ENCODE measurements at regions not wholly inside any gene's neighbourhood (a gene's known extent, or its start where the extent isn't known, plus 50 kb on each side); places are given as distances from the start of the nearest gene placed in this dataset.
A peak's percentile ranks its signal among the peaks of the same experiment; 100 is the strongest.
"Not testable (repeated sequence)": the region's sequence is repeated elsewhere in the genome, so short reads cannot be mapped to it uniquely, and the experiment has no call there.

DNA sequence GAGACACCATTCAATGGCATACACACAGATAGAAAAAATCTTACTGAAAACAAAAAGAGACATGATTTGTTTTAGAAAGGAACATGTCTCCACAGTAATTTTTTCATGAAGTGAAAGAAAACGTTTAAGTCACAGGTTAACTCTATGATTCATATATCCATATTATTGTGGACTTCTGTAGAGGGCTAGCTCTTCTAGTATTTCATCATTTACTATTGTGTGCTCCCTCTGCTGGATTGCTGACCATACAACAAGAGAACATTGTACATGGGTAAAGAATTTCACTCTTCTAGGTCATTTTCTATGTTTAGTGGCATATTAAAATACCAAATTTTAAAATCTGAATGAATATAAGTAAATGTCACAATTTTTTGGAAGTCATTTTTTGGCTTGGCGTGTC is 91.8 kb upstream of the POU3F4 start:
- TF ChIP-seq GATA1 (IDR thresholded peaks at IDR 0.05; ENCODE audit: low read depth, low read length) (no peak), POLR2A (IDR thresholded peaks at IDR 0.05; ENCODE audit: low read length) (no peak)
- peak in 1 of 2 experiments; percentile 0 for DNase-seq

DNA sequence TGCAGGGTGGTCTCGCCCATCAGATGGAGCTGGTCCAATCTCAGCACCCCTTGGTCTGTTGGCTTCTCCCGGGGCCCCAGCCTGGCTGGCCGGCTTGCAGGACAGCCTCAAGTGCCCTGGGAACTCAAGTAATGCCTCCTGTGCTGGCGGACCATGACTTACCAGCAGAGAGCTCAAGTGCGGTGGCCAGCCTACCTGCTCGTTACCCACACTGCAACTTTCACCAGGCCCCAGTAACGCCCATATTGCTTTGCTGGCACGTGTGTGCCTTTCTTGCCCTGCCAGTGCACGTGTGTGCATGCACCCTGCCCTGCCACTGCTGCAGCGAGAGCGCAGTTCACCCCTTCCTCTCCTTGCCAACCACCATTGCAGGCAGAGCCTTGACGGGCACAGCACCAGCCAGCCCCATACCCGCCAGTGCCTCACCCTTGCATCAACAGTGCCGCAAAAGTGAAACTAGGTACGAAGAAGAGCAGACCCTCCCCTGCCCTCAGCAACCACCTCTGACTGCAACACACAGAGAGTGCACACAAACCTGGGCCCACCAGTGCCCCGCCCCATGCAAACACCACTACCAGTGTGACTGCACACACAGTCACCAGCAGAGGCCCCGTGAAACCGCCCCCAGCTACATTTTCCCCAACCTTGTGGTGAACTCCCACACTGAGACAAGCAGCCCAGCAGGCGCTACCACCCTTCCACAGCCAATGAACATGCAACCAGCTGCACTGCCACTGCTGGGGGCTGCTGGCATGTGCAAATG is 88.9 kb upstream of the POU3F4 start:
- TF ChIP-seq POLR2A (IDR thresholded peaks at IDR 0.05; ENCODE audit: low read length) (no peak), GATA1 (IDR thresholded peaks at IDR 0.05; ENCODE audit: low read depth, low read length) (no peak)
- DNase-seq = no peak

DNA sequence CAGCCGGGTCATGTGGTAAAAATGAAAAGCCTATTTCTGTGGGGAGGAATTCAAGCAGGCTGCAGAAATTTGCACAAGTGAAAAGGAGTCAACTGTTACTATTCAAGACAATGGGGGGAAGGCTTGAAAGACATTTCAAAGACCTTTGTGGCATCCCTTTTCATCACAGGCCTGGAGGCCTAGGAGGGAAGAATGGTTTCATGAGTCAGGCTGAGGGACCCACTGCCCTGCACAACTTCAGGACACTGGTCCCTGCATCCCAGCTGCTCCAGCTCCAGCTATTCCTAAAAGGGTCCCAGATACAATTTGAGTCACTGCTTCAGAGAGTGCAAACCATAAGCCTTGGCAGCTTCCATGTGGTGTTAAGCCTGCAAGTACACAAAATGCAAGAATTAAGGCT is 85.3 kb upstream of the POU3F4 start:
- no peak for DNase-seq
- TF ChIP-seq GATA1 (IDR thresholded peaks at IDR 0.05; ENCODE audit: low read depth, low read length) (no peak), POLR2A (IDR thresholded peaks at IDR 0.05; ENCODE audit: low read length) (no peak)

DNA sequence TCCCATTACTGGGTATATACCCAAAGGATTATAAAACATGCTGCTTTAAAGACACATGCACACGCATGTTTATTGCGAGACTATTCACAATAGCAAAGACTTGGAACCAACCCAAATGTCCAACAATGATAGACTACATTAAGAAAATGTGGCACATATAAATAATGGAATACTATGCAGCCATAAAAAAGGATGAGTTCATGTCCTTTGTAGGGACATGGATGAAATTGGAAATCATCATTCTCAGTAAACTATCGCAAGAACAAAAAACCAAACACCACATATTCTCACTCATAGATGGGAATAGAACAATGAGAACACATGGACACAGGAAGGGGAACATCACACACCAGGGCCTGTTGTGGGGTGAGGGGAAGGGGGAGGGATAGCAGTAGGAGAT is 65.5 kb upstream of the POU3F4 start:
- DNase-seq = not testable (repeated sequence)

DNA sequence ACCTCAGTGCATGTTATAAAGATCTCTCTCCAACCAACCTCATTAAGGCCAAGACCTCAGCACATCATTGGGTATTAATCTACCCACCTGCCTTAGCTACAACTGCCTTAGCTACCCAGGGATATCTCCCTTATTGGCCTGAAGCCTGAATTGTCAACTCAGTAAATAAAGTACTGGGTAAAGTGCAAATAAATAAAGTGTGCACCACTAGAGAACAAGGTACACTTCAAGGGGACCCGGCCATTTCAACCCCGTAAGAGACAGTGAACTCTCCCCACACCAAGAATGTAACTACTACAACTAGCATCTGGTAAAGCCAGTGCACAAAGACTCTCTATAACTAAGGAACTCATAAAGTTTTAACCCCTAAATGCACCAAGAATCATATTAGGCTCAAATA is 61.7 kb upstream of the POU3F4 start:
- no peak for TF ChIP-seq POLR2A (IDR thresholded peaks at IDR 0.05; ENCODE audit: low read length)
- no peak for DNase-seq
